ENCODE measurements at regions not wholly inside any gene's neighbourhood (a gene's known extent, or its start where the extent isn't known, plus 50 kb on each side); places are given as distances from the start of the nearest gene placed in this dataset.

GRCh38 chr3:102078401-102078800, 229.1 kb downstream of the NFKBIZ start:
- in situ Hi-C loops (cut with HindIII; ENCODE audit: low sequenced_read_pairs): no loop called here

- in situ Hi-C loops (cut with HindIII; ENCODE audit: low sequenced_read_pairs): no loop called here
These were observed 229.8 kb downstream of the NFKBIZ start for GRCh38 chr3:102078854-102079808.

DNA sequence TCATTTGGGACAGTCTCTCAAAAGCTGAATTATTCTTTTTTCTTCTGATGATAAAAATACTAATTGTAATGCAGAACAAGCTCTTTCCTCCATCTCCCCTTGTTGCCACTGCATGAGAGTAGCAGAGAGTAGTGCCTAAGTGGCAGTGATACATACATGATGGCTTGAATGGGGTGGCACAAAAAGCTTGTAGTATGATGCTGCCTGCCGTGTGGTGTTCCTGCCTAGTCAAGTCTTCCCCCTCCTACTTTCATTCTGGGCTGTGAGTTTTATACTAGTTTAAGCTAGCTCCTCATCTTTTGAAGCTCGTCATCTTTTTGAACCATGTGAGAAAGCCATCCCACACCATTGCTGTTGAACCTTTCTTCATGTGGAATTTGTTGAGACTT, 230.5 kb downstream of the NFKBIZ start:
- in situ Hi-C loops (cut with HindIII; ENCODE audit: low sequenced_read_pairs): no loop called here

DNA sequence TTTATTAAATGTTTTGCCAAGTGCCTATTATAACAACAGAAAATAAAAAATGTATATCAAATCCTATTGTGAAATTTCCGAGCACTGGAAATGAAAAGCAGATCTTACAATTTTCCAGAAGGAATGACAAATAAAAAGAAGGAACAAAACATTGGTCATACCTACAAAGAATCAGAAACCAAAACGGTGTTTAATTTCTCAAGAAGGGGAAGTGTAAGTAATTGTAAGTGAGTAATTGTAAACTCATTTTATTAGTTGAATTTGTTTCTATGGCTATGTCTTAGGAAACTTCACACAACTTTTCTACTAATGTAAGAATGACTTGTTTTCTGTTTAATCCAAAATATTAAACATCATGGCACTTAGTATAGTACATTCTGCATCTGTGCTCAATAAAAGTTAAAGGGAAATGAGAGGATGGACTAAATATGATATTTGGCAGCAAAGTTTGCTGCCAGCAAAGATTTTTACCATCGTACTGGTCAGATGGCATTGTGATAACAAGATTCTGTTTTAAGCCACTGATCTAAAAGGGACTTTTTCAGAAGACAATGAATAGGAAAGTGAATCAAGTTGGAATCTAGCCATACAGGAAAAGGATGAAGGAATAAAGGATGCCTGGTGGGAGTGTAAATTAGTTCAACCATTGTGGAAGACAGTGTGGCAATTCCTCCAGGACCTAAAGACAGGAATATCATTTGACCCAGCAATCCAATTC, 232.4 kb downstream of the NFKBIZ start:
- in situ Hi-C loops (cut with HindIII; ENCODE audit: low sequenced_read_pairs): no loop called here

DNA sequence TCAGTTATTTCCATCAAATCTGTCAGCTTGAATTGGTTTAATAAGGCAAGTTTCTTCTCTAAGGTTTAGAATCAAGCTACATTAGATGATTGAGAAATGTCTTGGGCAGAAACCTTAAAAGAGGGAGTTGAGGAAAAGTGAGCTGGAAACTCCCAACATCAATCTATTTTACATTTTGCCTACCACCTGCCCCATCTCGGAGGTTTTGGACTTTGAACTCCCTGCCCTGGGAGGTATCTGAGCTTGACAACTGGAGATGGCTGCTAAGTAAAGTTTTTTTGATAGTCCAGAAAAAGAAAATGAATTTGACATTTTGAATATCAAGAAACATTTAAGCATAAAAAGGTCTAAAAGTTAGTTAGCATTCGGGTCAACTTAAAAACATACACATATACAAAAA, 234.2 kb downstream of the NFKBIZ start:
- in situ Hi-C loops (cut with HindIII; ENCODE audit: low sequenced_read_pairs): no loop called here

DNA sequence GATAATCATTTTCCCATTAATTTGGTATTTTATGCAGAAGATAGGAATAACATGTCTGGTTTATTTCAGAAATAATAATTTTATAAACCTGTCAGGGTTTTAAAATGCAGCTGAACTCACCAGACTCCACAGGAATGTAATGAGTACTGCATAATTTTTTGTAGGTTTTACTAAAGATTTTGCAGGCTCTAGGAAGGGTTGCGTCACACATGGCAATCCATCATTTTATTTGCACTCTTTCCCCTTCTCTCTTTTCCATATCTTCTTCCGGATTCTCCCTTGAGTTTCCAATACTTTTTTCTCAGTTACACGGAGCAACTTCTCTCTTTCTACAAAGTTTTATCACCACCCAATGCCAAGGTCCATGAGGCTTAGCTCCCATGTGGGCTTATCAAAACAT, 234.7 kb downstream of the NFKBIZ start:
- in situ Hi-C loops (cut with HindIII; ENCODE audit: low sequenced_read_pairs): no loop called here

GRCh38 chr3:102084704-102085103, 235.4 kb downstream of the NFKBIZ start:
- in situ Hi-C loops (cut with HindIII; ENCODE audit: low sequenced_read_pairs): no loop called here

DNA sequence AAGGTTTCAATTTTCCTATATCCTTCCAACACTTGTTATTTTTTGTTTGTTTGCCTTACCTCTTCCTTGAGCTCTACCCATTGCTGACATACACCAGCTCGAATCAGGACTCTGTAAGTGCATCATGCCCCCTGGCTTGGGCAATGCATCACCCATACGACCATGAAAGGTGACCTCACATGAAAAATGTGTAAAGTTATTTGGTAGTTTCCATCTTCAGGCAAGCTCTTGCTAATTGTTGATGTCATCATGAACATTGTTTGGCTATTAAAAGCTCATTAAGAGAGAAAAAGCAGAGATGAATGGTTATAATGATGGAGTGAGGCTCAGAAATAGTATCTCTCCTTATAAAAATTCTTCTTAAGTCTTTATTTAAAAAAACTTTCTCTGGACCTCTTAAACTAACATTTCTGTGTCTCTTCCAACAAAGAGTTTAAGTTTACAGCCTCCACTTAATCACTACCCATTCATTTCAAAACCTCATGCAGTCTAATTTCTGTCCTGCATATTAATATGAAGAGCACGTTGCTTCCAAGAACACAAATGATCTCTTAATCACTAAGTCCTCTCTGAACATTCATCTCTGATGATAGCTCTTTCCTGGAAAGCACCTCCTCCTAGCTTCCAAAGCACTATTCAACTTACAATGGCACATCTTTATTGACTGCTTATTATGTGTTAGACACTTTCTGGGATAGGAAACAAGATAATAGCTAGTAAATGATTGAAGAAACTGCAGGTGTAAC, 236.3 kb downstream of the NFKBIZ start:
- in situ Hi-C loops (cut with HindIII; ENCODE audit: low sequenced_read_pairs): no loop called here

DNA sequence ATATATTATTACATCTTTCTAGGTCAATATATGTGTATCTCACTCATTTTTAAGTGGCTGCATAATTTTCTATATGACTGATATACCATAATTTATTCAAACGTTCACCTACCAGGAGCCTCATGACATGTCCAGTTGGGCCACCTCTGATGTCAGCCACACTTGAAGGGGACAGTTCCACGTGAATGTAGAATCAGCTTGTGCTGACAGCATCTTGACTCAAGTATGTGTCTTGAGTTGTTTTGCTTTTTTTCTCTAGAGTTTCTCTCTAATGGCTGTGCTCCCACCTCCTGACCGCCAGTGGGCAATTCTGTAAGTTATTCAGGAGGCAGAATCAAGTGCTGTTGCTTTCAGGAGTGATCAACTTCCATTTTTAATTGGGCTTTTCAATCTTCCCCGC, 237.9 kb downstream of the NFKBIZ start:
- in situ Hi-C loops (cut with HindIII; ENCODE audit: low sequenced_read_pairs): no loop called here

GRCh38 chr3:102089239-102089638, 239.9 kb downstream of the NFKBIZ start:
- in situ Hi-C loops (cut with HindIII; ENCODE audit: low sequenced_read_pairs): no loop called here

DNA sequence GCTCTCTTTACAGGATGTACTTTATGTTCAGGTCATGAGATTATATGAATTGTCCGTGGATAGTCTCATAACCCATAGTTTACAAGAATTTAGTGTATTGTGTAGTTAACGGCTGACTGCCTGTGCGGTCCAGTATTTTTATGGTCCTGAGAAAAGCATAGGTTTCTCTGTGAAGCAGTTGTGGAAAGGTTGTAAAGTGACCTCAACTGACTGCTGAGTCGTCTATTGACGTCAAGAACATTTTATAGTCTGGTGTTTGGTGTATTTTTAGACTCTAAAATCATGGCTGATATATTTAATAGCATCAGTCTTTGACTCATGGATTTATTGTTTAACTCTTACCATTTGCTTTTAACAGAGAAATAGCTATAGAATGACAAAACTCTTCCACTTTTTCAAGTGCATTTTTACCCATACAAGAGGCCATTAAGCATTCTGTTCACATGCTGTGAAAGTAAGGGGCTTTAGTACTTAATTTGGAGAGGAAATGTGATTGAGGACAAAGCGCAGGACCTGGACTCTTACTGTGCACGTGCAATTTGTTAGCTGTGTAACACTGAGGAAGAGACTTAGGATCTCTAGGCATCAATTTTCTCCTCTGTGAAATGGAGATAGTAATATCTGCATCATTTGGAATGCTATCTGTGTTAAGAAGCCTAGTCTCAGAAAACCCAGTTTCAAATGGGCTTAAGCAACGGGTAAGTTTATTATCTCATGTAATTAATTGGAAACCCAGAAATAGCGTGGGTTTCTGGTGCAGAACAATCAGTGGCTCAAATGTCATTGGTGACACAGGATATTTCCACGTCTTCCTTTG, 240.8 kb downstream of the NFKBIZ start:
- in situ Hi-C loops (cut with HindIII; ENCODE audit: low sequenced_read_pairs): no loop called here

GRCh38 chr3:102090721-102091045, 241.4 kb downstream of the NFKBIZ start:
- in situ Hi-C loops (cut with HindIII; ENCODE audit: low sequenced_read_pairs): no loop called here

DNA sequence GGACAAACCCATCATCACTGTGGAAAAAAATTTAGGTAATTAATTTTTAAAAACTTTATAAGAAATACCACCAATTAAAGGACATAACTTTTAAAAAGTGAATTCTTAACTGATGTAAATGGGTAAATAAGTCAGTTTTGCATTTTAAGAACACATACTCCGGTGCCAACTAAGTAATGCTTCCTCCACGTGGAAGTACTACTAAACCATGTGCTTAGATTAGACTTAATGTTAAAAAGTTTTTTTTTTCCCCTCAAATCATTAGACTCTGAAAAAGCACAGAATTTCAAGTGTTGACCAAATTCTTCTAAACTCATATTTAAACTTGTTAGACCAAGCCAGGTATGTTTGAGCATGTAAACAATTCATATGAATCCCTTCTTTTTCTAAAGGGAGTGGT, 242.0 kb downstream of the NFKBIZ start:
- in situ Hi-C loops (cut with HindIII; ENCODE audit: low sequenced_read_pairs): no loop called here

- in situ Hi-C loops (cut with HindIII; ENCODE audit: low sequenced_read_pairs): no loop called here
These were observed 243.5 kb downstream of the NFKBIZ start for GRCh38 chr3:102092617-102093466.

- in situ Hi-C loops (cut with HindIII; ENCODE audit: low sequenced_read_pairs): no loop called here
These were observed 245.2 kb downstream of the NFKBIZ start for GRCh38 chr3:102094506-102094905.

DNA sequence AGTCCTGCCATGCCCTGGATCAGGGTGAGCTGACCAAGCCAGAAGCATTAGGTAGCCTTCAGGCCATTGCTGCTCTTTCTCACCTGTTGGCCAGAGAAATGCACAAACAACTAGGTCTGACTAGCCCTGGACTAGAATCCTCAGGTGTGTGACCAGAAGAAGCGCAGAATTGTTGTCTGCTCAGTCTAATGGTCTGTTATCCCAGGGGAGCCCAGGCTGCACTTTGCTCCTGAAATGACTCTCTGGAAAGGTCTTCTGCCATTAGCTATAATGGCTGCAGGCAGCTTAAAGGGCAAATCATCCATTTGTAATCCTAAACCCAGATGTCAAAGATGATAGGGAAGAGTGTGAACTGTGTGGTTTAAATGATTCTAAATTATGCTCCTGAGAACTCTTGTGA, 246.1 kb downstream of the NFKBIZ start:
- in situ Hi-C loops (cut with HindIII; ENCODE audit: low sequenced_read_pairs): no loop called here

DNA sequence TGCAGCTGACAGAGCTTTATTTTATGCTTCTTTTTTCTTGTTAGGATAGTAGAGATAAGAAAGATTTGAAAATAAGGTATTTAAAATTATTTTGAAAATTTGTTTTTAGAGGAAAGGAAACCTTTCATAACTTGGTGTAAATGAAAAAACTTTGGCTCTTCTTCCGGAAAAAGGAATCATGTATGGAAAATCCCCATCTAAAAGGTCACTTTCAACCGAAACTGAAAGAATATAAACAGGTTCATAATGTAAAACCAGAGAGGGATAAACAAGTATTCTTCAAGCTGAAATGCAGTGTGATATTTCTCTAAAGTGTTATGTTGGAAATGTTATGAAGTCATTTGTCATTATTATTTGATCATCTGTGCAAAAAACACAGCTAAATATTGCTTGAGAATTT, 246.8 kb downstream of the NFKBIZ start:
- in situ Hi-C loops (cut with HindIII; ENCODE audit: low sequenced_read_pairs): no loop called here

DNA sequence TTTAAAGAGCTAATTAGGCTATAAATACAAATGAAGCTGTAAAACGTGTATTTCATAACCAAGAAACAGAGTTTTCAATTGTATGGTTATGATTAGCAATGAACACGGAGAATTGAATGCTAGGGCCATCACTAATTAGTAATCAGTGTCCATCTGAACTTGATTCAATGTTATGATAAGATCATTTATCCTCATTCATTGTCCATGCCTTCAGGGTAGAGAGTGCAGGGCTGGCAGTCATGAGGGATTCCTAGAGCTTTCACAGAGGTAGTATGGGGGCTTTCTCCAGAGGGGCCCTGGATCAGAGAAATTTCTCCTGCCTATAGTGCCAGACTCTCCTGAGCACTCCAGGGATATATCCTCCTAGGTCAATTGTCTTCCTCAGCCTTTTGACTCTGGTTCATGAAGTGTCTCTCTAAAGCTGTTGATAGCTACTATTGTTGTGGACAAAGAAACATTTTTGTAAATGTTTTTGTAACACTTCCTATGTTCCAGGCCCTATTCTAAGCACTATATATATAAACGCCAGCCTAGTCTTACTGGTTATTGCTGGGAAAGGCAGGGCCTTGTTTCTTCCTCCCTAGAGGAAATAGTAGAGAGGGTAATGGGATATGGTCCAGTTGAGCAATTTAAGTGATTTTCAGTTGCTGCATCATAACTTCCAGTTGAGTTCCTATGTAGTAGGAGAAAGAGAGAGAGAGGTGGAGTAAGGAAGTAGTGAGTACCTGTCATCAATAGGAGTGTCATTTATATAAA, 249.0 kb downstream of the NFKBIZ start:
- in situ Hi-C loops (cut with HindIII; ENCODE audit: low sequenced_read_pairs): no loop called here

- in situ Hi-C loops (cut with HindIII; ENCODE audit: low sequenced_read_pairs): no loop called here
These were observed 250.6 kb downstream of the NFKBIZ start for GRCh38 chr3:102099913-102100312.

Data from DLD1 (cell line).